ENCODE measurements at regions not wholly inside any gene's neighbourhood (a gene's known extent, or its start where the extent isn't known, plus 50 kb on each side); places are given as distances from the start of the nearest gene placed in this dataset.

DNA sequence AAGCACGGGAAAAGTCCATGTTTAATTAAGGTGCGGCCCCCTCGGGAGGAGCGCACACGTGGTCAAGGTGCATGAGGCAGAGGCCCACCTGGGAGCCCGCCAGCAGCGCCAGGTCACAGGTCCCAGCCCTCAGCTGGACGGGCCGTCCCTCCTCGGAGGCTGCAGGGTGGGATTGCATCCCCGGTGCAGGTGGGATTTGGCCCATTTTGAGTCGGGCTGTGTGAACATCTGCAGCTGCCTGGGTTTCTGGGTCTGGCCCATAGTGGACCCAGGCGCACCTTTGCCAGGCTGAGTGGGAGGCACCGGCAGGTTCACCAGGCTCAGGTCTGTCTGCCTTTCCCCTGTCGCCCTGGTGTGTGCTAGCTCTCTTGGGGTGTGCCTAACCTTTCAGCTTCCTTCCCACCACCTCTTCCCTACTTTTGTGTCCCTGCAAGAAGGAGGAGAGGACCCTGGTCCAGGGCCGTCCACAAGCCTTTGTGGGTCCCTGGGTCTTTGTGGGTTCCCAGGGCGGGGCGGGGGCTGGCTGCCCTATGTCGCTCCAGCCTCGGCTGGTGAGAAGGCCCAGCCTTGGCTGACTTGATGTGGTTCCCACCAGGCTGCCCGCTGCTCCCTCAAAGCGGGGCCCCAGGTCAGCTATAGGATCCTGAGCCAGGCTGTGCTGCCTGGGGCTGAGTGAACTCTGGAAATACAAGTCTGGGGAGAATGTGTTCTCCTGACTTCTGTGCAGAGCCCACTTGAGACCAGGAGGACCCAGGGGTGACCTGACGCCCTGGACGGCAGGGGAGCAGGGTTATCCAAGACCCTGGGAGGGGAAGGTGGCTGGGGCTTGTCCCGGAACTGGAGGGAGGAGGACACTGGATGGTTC lies 186.7 kb upstream of the SHH start:
- intact Hi-C loops (cut with micrococcal nuclease; ENCODE audit: unreplicated experiment) = no loop called here
- DNase-seq (ENCODE audit: low spot score) = no peak

GRCh38 chr7:155998328-155998691 lies 186.0 kb upstream of the SHH start:
- no peak for DNase-seq (ENCODE audit: low spot score)
- Histone ChIP-seq H3K27ac (ENCODE audit: low read depth, low read length, poor library complexity, severe bottlenecking) (no peak overlapping the region), H3K27me3 (replicated peaks; ENCODE audit: insufficient read depth, low read depth, low read length, poor library complexity) (peaks cover 18% of the 10 kb centered on the region), H3K4me1 (ENCODE audit: insufficient read depth, low read length, poor library complexity, severe bottlenecking) (no peaks in the 10 kb centered on the region), H3K36me3 (ENCODE audit: insufficient read depth, low read length, poor library complexity, severe bottlenecking) (no peaks in the 10 kb centered on the region), H3K4me3 (ENCODE audit: low read depth, low read length, poor library complexity, severe bottlenecking) (no peak overlapping the region), H3K9me3 (ENCODE audit: low read depth, low read length, poor library complexity, severe bottlenecking) (no peaks in the 10 kb centered on the region)
- no peak for TF ChIP-seq EZH2 (IDR thresholded peaks at IDR 0.05; ENCODE audit: borderline replicate concordance, low read depth, low read length, poor library complexity, severe bottlenecking)
- TF ChIP-seq, protein P1, sequence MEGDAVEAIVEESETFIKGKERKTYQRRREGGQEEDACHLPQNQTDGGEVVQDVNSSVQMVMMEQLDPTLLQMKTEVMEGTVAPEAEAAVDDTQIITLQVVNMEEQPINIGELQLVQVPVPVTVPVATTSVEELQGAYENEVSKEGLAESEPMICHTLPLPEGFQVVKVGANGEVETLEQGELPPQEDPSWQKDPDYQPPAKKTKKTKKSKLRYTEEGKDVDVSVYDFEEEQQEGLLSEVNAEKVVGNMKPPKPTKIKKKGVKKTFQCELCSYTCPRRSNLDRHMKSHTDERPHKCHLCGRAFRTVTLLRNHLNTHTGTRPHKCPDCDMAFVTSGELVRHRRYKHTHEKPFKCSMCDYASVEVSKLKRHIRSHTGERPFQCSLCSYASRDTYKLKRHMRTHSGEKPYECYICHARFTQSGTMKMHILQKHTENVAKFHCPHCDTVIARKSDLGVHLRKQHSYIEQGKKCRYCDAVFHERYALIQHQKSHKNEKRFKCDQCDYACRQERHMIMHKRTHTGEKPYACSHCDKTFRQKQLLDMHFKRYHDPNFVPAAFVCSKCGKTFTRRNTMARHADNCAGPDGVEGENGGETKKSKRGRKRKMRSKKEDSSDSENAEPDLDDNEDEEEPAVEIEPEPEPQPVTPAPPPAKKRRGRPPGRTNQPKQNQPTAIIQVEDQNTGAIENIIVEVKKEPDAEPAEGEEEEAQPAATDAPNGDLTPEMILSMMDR (conservative IDR thresholded peaks at IDR 0.05; ENCODE audit: low read depth, low read length) = no peak
- intact Hi-C loops (cut with micrococcal nuclease; ENCODE audit: unreplicated experiment) = no loop called here
- CTCF ChIA-PET = no interaction called here
- POLR2A ChIA-PET (ENCODE audit: low non-redundant PET) = no interaction called here
- no TSS peak for BruUV-seq (replicated peaks)

More for the DNA sequence above, 186.7 kb upstream of the SHH start:
- TF ChIP-seq, protein P1 (conservative IDR thresholded peaks at IDR 0.05; ENCODE audit: low read depth, low read length) = no peak
- no peak for TF ChIP-seq EZH2 (IDR thresholded peaks at IDR 0.05; ENCODE audit: borderline replicate concordance, low read depth, low read length, poor library complexity, severe bottlenecking)
- no peaks in the 10 kb centered on the region for H3K9me3 ChIP-seq (ENCODE audit: low read depth, low read length, poor library complexity, severe bottlenecking)
- H3K27me3 ChIP-seq (replicated peaks; ENCODE audit: insufficient read depth, low read depth, low read length, poor library complexity) = peaks cover 25% of the 10 kb centered on the region
- H3K27ac ChIP-seq (ENCODE audit: low read depth, low read length, poor library complexity, severe bottlenecking) = no peak overlapping the region
- H3K4me1 ChIP-seq (ENCODE audit: insufficient read depth, low read length, poor library complexity, severe bottlenecking) = no peaks in the 10 kb centered on the region
- H3K36me3 ChIP-seq (ENCODE audit: insufficient read depth, low read length, poor library complexity, severe bottlenecking) = no peaks in the 10 kb centered on the region
- BruUV-seq (replicated peaks) = no TSS peak
- H3K4me3 ChIP-seq (ENCODE audit: low read depth, low read length, poor library complexity, severe bottlenecking) = no peak overlapping the region
- ChIA-PET POLR2A (ENCODE audit: low non-redundant PET) (no interaction called here), CTCF (no interaction called here)

DNA sequence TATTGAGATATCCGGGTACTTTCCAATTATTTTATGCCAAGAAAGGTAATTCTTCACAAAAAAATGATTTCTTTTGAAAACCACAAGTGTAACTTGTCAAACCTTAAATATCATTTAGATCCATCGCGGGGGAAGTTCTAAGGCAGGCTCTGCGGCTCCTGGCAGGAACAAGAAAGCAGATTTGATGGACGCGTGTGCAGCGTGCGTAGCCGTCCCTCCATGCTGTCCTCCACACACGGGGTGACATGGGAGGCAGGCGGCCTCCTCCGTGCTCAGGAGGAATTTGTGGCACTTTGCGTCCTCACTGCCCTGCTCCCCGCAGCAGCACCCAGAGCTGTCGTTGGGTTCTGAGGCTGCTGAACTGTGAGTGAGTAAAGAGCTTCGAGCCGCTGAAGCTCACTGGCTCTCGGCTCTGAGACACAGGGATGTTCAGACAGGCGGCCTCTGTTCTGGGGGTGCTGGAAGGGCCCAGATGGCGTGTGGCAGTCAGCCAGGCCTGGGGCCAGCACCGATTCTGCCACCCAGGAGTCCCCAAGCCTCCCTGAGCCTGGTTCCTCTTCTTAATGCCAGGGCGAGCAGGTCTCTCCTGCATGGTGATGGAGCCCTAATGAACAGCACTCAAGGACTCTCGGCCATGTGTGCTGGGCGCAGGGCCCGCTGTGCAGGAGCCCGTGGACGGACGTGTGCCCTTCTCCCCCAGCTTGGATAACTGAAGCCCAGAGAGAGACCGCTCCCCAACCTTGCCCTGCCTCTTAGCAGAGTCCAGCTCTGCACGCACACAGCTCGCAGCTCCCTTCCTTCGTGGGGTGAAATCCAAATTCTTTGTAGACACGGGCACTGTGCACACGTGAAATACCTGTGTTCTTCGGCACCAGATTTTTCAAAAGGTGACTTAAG lies 185.4 kb upstream of the SHH start:
- DNase-seq (ENCODE audit: low spot score) = no peak
- intact Hi-C loops (cut with micrococcal nuclease; ENCODE audit: unreplicated experiment) = no loop called here
- ChIA-PET POLR2A (ENCODE audit: low non-redundant PET) (no interaction called here), CTCF (no interaction called here)
- no peak for TF ChIP-seq EZH2 (IDR thresholded peaks at IDR 0.05; ENCODE audit: borderline replicate concordance, low read depth, low read length, poor library complexity, severe bottlenecking)
- TF ChIP-seq, protein P1 (conservative IDR thresholded peaks at IDR 0.05; ENCODE audit: low read depth, low read length) = no peak
- Histone ChIP-seq H3K9me3 (ENCODE audit: low read depth, low read length, poor library complexity, severe bottlenecking) (no peaks in the 10 kb centered on the region), H3K27me3 (replicated peaks; ENCODE audit: insufficient read depth, low read depth, low read length, poor library complexity) (peaks cover 12% of the 10 kb centered on the region), H3K4me3 (ENCODE audit: low read depth, low read length, poor library complexity, severe bottlenecking) (no peak overlapping the region), H3K36me3 (ENCODE audit: insufficient read depth, low read length, poor library complexity, severe bottlenecking) (no peaks in the 10 kb centered on the region), H3K27ac (ENCODE audit: low read depth, low read length, poor library complexity, severe bottlenecking) (no peak overlapping the region), H3K4me1 (ENCODE audit: insufficient read depth, low read length, poor library complexity, severe bottlenecking) (no peaks in the 10 kb centered on the region)
- BruUV-seq (replicated peaks) = no TSS peak
